Fibroblast of lung (primary cell): ENCODE measurements at regions not wholly inside any gene's neighbourhood (a gene's known extent, or its start where the extent isn't known, plus 50 kb on each side); places are given as distances from the start of the nearest gene placed in this dataset.

ENCODE experiments used
- DNase-seq, 2 donors: peaks; one replicate each; pipeline versions ENCODE4 v3.0.0 to v3.0.0-alpha.2; 2010; ENCODE audit warnings: low read depth in 2 of 2
- H2AFZ ChIP-seq: 2 replicates; pipeline ENCODE4 v1.5.1; 2012; ENCODE audit warnings: low read length, control low read depth, inconsistent platforms
- H3K27ac ChIP-seq: 2 replicates; pipeline ENCODE4 v1.5.1; 2011; ENCODE audit warnings: low read length, control low read depth; ENCODE audit not compliant: insufficient read depth
- H3K27me3 ChIP-seq: 2 replicates; pipeline ENCODE4 v1.5.1; 2011; ENCODE audit warnings: mild to moderate bottlenecking, low read length; ENCODE audit not compliant: control insufficient read depth, insufficient read depth
- H3K36me3 ChIP-seq: 2 replicates; pipeline ENCODE4 v1.5.1; 2011; ENCODE audit warnings: low read length; ENCODE audit not compliant: control insufficient read depth, insufficient read depth
- H3K4me1 ChIP-seq: 2 replicates; pipeline ENCODE4 v1.5.1; 2011; ENCODE audit warnings: low read length; ENCODE audit not compliant: control insufficient read depth, insufficient read depth; ENCODE audit errors: extremely low read depth
- H3K4me2 ChIP-seq: 2 replicates; pipeline ENCODE4 v1.5.1; 2011; ENCODE audit warnings: low read length, control low read depth; ENCODE audit not compliant: insufficient read depth; ENCODE audit errors: extremely low read depth
- H3K4me3 ChIP-seq, 4 experiments: fragments of 200-600 bp in 1 of 4; sonication (generic) in 1 of 4; replicated peaks in 1 of 4; 2 replicates each; pipeline ENCODE4 v1.5.1; 2011 to 2016; ENCODE audit warnings: low read length in 4 of 4, low read depth in 3 of 4, mild to moderate bottlenecking in 3 of 4, control low read depth in 2 of 4, inconsistent platforms in 1 of 4, mixed read lengths in 1 of 4; ENCODE audit not compliant: insufficient read depth in 1 of 4; ENCODE audit errors: control extremely low read depth in 1 of 4
- H3K79me2 ChIP-seq: 2 replicates; pipeline ENCODE4 v1.5.1; 2012; ENCODE audit warnings: mild to moderate bottlenecking, low read length, inconsistent platforms; ENCODE audit not compliant: control insufficient read depth, insufficient read depth
- H3K9ac ChIP-seq: 2 replicates; pipeline ENCODE4 v1.5.1; 2011; ENCODE audit warnings: mild to moderate bottlenecking, low read length, control low read depth; ENCODE audit not compliant: insufficient read depth
- H3K9me3 ChIP-seq: 2 replicates; pipeline ENCODE4 v1.5.1; 2012; ENCODE audit warnings: low read depth, low read length; ENCODE audit not compliant: control insufficient read depth, insufficient read depth
- H4K20me1 ChIP-seq: 2 replicates; pipeline ENCODE4 v1.5.1; 2011; ENCODE audit warnings: low read length; ENCODE audit not compliant: control insufficient read depth, insufficient read depth; ENCODE audit errors: extremely low read depth
- EZH2 ChIP-seq: IDR thresholded peaks from 2 replicates; pipeline ENCODE4 v1.5.1; 2012; ENCODE audit warnings: low read length, control low read depth, mild to moderate bottlenecking; ENCODE audit errors: missing control alignments
- TF ChIP-seq, protein P1 (sequence below), 2 donors: IDR thresholded peaks in 1 of 2; conservative IDR thresholded peaks in 1 of 2; 1 replicate in 1 of 2; 2 replicates in 1 of 2; pipeline ENCODE4 v1.5.1; 2011 to 2012; ENCODE audit warnings: low read length in 2 of 2, control low read depth in 1 of 2, inconsistent platforms in 1 of 2, low read depth in 1 of 2, mild to moderate bottlenecking in 1 of 2

DNA sequence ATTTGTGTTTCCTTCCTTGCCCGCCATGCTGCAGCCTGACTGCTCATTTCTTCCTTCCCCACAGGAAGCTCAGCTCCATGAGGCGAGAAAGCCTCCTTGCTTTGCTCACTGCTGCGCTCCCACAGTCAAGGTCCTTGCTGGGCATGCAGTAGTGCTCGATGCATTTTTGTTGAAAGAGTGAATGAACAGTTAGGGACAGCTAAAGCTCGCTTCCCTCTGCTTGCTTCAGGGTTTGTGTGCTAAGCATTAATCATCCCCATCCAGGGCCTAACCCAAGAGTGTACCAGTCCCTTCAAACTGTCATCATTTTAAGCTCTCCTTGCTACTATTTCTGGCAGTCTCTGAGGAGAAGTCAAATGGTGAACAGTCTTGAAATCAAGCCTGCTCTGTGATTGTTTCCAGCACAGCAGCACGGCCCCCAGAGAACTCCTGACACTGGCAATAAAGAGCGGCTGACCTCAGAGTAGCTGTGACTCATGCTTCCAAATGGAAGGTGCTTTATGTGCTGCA lies 171.7 kb upstream of the SOX11 start:
- no peak overlapping the region for H3K27ac ChIP-seq
- peak; percentile 55 to 69 for DNase-seq
- no peak overlapping the region for H3K9ac ChIP-seq
- H4K20me1 ChIP-seq: no peaks in the 10 kb centered on the region
- no peak overlapping the region for H3K4me3 ChIP-seq
- H3K79me2 ChIP-seq: no peaks in the 10 kb centered on the region
- TF ChIP-seq EZH2: no peak
- TF ChIP-seq, protein P1, sequence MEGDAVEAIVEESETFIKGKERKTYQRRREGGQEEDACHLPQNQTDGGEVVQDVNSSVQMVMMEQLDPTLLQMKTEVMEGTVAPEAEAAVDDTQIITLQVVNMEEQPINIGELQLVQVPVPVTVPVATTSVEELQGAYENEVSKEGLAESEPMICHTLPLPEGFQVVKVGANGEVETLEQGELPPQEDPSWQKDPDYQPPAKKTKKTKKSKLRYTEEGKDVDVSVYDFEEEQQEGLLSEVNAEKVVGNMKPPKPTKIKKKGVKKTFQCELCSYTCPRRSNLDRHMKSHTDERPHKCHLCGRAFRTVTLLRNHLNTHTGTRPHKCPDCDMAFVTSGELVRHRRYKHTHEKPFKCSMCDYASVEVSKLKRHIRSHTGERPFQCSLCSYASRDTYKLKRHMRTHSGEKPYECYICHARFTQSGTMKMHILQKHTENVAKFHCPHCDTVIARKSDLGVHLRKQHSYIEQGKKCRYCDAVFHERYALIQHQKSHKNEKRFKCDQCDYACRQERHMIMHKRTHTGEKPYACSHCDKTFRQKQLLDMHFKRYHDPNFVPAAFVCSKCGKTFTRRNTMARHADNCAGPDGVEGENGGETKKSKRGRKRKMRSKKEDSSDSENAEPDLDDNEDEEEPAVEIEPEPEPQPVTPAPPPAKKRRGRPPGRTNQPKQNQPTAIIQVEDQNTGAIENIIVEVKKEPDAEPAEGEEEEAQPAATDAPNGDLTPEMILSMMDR (conservative IDR thresholded peaks at IDR 0.05 in 1 of 2, IDR thresholded peaks at IDR 0.05 in 1 of 2; ENCODE audit: low read depth in 1 of 2, low read length in 2 of 2): no peak
- H2AFZ ChIP-seq: no peak overlapping the region
- no peaks in the 10 kb centered on the region for H3K36me3 ChIP-seq
- no peak overlapping the region for H3K4me2 ChIP-seq
- H3K27me3 ChIP-seq: no peaks in the 10 kb centered on the region
- no peaks in the 10 kb centered on the region for H3K4me1 ChIP-seq
- no peaks in the 10 kb centered on the region for H3K9me3 ChIP-seq

DNA sequence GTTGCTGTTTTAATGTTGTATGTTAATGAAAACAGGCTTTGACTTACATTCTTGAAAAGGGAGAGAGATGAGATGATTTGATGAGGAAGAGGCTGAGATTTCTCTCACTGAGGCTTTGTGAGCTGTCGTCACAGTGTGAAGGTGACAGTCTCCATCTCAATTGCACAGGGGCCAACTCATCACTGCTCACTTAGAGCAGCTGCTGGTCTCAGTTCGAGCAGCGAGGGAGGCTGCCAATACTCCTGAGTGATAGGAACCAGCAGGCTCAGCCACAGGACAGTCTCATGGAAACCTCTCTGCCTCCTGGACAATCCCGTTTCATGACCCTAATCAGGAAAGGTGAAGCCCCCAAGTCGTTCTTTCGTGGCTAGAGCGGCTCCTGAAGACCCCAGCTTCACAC lies 170.7 kb upstream of the SOX11 start:
- no peak overlapping the region for H3K9ac ChIP-seq

GRCh38 chr2:5524551-5524950 lies 167.6 kb upstream of the SOX11 start:
- Histone ChIP-seq H2AFZ (no peak overlapping the region), H3K9ac (no peak overlapping the region), H3K9me3 (no peaks in the 10 kb centered on the region), H3K36me3 (no peaks in the 10 kb centered on the region), H3K4me3 (no peak overlapping the region), H3K27ac (no peak overlapping the region), H3K27me3 (no peaks in the 10 kb centered on the region), H4K20me1 (no peaks in the 10 kb centered on the region), H3K4me2 (no peak overlapping the region), H3K79me2 (no peaks in the 10 kb centered on the region), H3K4me1 (no peaks in the 10 kb centered on the region)
- DNase-seq: no peak
- TF ChIP-seq, protein P1 (conservative IDR thresholded peaks at IDR 0.05 in 1 of 2, IDR thresholded peaks at IDR 0.05 in 1 of 2; ENCODE audit: low read depth in 1 of 2, low read length in 2 of 2): no peak
- TF ChIP-seq EZH2: no peak

More for the DNA sequence above, 170.7 kb upstream of the SOX11 start:
- DNase-seq: peak in 1 of 2 donors; percentile 2
- Histone ChIP-seq H3K4me1 (no peaks in the 10 kb centered on the region), H3K4me3 (no peak overlapping the region), H3K79me2 (no peaks in the 10 kb centered on the region), H4K20me1 (no peaks in the 10 kb centered on the region), H2AFZ (no peak overlapping the region), H3K36me3 (no peaks in the 10 kb centered on the region), H3K27me3 (no peaks in the 10 kb centered on the region), H3K27ac (no peak overlapping the region), H3K4me2 (no peak overlapping the region), H3K9me3 (no peaks in the 10 kb centered on the region)
- TF ChIP-seq, protein P1 (conservative IDR thresholded peaks at IDR 0.05 in 1 of 2, IDR thresholded peaks at IDR 0.05 in 1 of 2; ENCODE audit: low read depth in 1 of 2, low read length in 2 of 2): no peak
- no peak for TF ChIP-seq EZH2
